SK-N-SH (cell line): ENCODE measurements at regions not wholly inside any gene's neighbourhood (a gene's known extent, or its start where the extent isn't known, plus 50 kb on each side); places are given as distances from the start of the nearest gene placed in this dataset.

Experiments
- CTCF ChIA-PET: fragments of 300-600, 350-600 bp; formaldehyde crosslinking; extraction: SDS; loops from one replicate; lab custom pipeline; 2021; lab: Yijun Ruan, JAX
- POLR2A ChIA-PET: fragments of 350-600 bp; sonication (Branson Sonifier 250); formaldehyde crosslinking; extraction: SDS; loops from one replicate; lab custom pipeline; 2020; ENCODE audit warnings: antibody characterized with exemption, inconsistent platforms; lab: Yijun Ruan, JAX
- DNase-seq: peaks from one replicate; pipeline ENCODE4 v3.0.0; 2012
- H2AFZ ChIP-seq: fragments of 200-600 bp; sonication (generic); 2 replicates; pipeline ENCODE4 v1.8.1; 2016; ENCODE audit warnings: antibody characterized with exemption, mild to moderate bottlenecking, low read depth
- H3F3A ChIP-seq: fragments of 200-600 bp; sonication (generic); replicated peaks from 2 replicates; pipeline ENCODE3; 2016; ENCODE audit warnings: antibody characterized with exemption, mild to moderate bottlenecking; ENCODE audit not compliant: insufficient read depth
- H3K27ac ChIP-seq, 2 experiments: fragments of 200-500 bp in 1 of 2; fragments of 200-600 bp in 1 of 2; sonication (Bioruptor generic) in 1 of 2; sonication (generic), shearing (Covaris generic) in 1 of 2; 2 replicates each; pipeline versions ENCODE4 v1.5.1 to v1.6.1; 2014 to 2016; ENCODE audit warnings: low read depth in 2 of 2, inconsistent platforms in 1 of 2, low read length in 1 of 2, mild to moderate bottlenecking in 1 of 2, mixed read lengths in 1 of 2
- H3K27me3 ChIP-seq: fragments of 200-600 bp; sonication (generic), shearing (Covaris generic); 2 replicates; pipeline ENCODE4 v1.6.1; 2016; ENCODE audit warnings: mixed run types; ENCODE audit not compliant: insufficient read depth
- H3K36me3 ChIP-seq, 2 experiments: fragments of 200-500 bp in 1 of 2; fragments of 200-600 bp in 1 of 2; sonication (Bioruptor generic) in 1 of 2; sonication (generic) in 1 of 2; replicated peaks in 1 of 2; 2 replicates each; pipeline versions ENCODE3 to v1.5.1; 2014 to 2016; ENCODE audit warnings: low read length in 1 of 2, mild to moderate bottlenecking in 1 of 2; ENCODE audit not compliant: insufficient read depth in 2 of 2, control insufficient read depth in 1 of 2
- H3K4me1 ChIP-seq, 2 experiments: fragments of 200-500 bp in 1 of 2; fragments of 200-600 bp in 1 of 2; sonication (Bioruptor generic) in 1 of 2; sonication (generic), shearing (Covaris generic) in 1 of 2; 2 replicates each; pipeline versions ENCODE4 v1.5.1 to v1.6.1; 2014 to 2016; ENCODE audit warnings: low read depth in 1 of 2, low read length in 1 of 2, mixed run types in 1 of 2; ENCODE audit not compliant: insufficient read depth in 2 of 2, control insufficient read depth in 1 of 2
- H3K4me2 ChIP-seq: fragments of 200-600 bp; sonication (generic), shearing (Covaris generic); 2 replicates; pipeline ENCODE4 v1.6.1; 2017; ENCODE audit warnings: mixed run types
- H3K4me3 ChIP-seq, 2 experiments: fragments of 200-500 bp in 1 of 2; fragments of 200-600 bp in 1 of 2; sonication (Bioruptor generic) in 1 of 2; sonication (generic), shearing (Covaris generic) in 1 of 2; 2 replicates each; pipeline versions ENCODE4 v1.5.1 to v1.8.1; 2014 to 2016; ENCODE audit warnings: low read depth in 2 of 2, inconsistent platforms in 1 of 2, low read length in 1 of 2, mild to moderate bottlenecking in 1 of 2, mixed read lengths in 1 of 2, moderate library complexity in 1 of 2
- H3K79me2 ChIP-seq: fragments of 200-600 bp; sonication (generic); 2 replicates; pipeline ENCODE4 v1.8.1; 2017; ENCODE audit warnings: mild to moderate bottlenecking; ENCODE audit not compliant: insufficient read depth
- H3K9ac ChIP-seq: fragments of 200-600 bp; sonication (generic); 2 replicates; pipeline ENCODE4 v1.6.1; 2017; ENCODE audit warnings: mixed run types
- H3K9me2 ChIP-seq: fragments of 200-600 bp; sonication (generic); 2 replicates; pipeline ENCODE4 v1.6.1; 2017; ENCODE audit warnings: mixed run types
- H3K9me3 ChIP-seq: fragments of 200-600 bp; sonication (generic); 2 replicates; pipeline ENCODE4 v1.6.1; 2017; ENCODE audit warnings: mixed run types, mild to moderate bottlenecking, moderate library complexity
- H4K20me1 ChIP-seq: fragments of 200-600 bp; sonication (generic); 2 replicates; pipeline ENCODE4 v1.6.1; 2017; ENCODE audit warnings: mild to moderate bottlenecking, mixed run types; ENCODE audit not compliant: insufficient read depth
- CHD2 ChIP-seq: fragments of 150-350 bp; IDR thresholded peaks from 2 replicates; pipeline ENCODE4 v1.6.1; 2018; ENCODE audit warnings: low read length; ENCODE audit not compliant: partially characterized antibody
- EP300 ChIP-seq, 2 experiments: IDR thresholded peaks; 2 replicates each; pipeline versions ENCODE4 v1.4.0 to v1.6.1; 2012; ENCODE audit warnings: borderline replicate concordance in 1 of 2, low read depth in 1 of 2, low read length in 1 of 2
- FOXM1 ChIP-seq: IDR thresholded peaks from 2 replicates; pipeline ENCODE4 v1.4.0; 2012; ENCODE audit warnings: low read depth, mild to moderate bottlenecking
- GABPA ChIP-seq: IDR thresholded peaks from 2 replicates; pipeline ENCODE4 v1.4.0; 2012; ENCODE audit warnings: low read depth, mild to moderate bottlenecking
- JUND ChIP-seq: IDR thresholded peaks from 2 replicates; pipeline ENCODE4 v1.4.0; 2012
- MEF2A ChIP-seq: IDR thresholded peaks from 2 replicates; pipeline ENCODE4 v1.4.0; 2012; ENCODE audit warnings: low read depth, borderline replicate concordance
- RFX5 ChIP-seq: IDR thresholded peaks from 2 replicates; pipeline ENCODE4 v1.6.1; 2012; ENCODE audit warnings: mild to moderate bottlenecking, improper control_type of control experiment, low read length
- TAF1 ChIP-seq: IDR thresholded peaks from 2 replicates; pipeline ENCODE4 v1.6.1; 2012; ENCODE audit warnings: low read depth, mild to moderate bottlenecking, low read length, moderate library complexity, borderline replicate concordance
- WGBS: methylation state at CpG from one replicate; pipeline ENCODE4 v1.1.6; 2017; ENCODE audit warnings: low lambda C conversion rate; 5-methylcytosine and 5-hydroxymethylcytosine counted together
- TF ChIP-seq, protein P1 (sequence below): fragments of 150-350 bp; IDR thresholded peaks from 2 replicates; pipeline ENCODE4 v1.6.1; 2016; ENCODE audit warnings: mild to moderate bottlenecking, low read depth, low read length
- TF ChIP-seq, protein P2 (sequence below): IDR thresholded peaks from 2 replicates; pipeline ENCODE4; 2012
- TF ChIP-seq, protein P3 (sequence below): fragments of 150-350 bp; IDR thresholded peaks from 2 replicates; pipeline ENCODE4 v1.6.1; 2017; ENCODE audit warnings: antibody characterized with exemption, low read length, low read depth, borderline replicate concordance
- TF ChIP-seq, protein P4 (sequence below): fragments of 200-600 bp; sonication (generic); IDR thresholded peaks from 2 replicates; pipeline ENCODE4 v1.6.1; 2017; ENCODE audit warnings: antibody characterized with exemption, mild to moderate bottlenecking, moderate library complexity

DNA sequence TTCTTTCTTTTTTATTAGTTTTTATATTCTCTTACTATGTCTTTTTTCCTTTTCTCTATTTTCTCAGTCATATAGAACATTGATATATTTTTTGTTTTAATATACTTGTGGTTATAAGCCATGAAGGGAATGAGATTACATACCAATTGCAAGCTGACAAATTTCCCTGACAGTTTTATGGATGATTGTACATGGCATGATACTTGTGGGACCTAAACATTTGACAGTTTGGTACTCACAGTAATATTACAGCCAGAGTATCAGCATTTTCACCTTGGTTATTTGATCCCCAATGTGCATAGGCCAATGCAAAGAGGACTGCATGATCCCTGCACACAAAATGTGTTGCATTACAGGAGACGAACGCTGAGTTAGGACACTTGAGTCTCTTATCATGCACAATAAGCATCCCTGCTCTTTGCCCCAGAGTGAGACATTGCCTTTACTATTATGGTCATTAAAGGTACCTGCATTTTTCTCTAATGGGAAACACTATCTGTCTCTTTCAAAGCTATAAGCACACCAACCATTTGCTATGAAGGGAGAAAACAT, 713.4 kb upstream of the PCDH20 start:
- H3K27me3 ChIP-seq = no peaks in the 10 kb centered on the region
- no peak overlapping the region for H3K4me2 ChIP-seq
- POLR2A ChIA-PET = no interaction called here
- H3K9me2 ChIP-seq = no peaks in the 10 kb centered on the region
- H3K9ac ChIP-seq = no peak overlapping the region
- H3K4me3 ChIP-seq = no peak overlapping the region
- WGBS = 53% methylated on average over 2 of the region's 2 CpGs
- no peak for DNase-seq
- no peaks in the 10 kb centered on the region for H3K4me1 ChIP-seq
- no peaks in the 10 kb centered on the region for H3K79me2 ChIP-seq
- H3F3A ChIP-seq = no peaks in the 10 kb centered on the region
- H4K20me1 ChIP-seq = no peaks in the 10 kb centered on the region
- no peak overlapping the region for H3K27ac ChIP-seq
- CTCF ChIA-PET = no interaction called here
- H3K9me3 ChIP-seq = no peaks in the 10 kb centered on the region
- no peaks in the 10 kb centered on the region for H3K36me3 ChIP-seq
- no peak overlapping the region for H2AFZ ChIP-seq
- TF ChIP-seq JUND = no peak
- TF ChIP-seq RFX5 = no peak
- TF ChIP-seq GABPA = no peak
- TF ChIP-seq EP300 (IDR thresholded peaks at IDR 0.05; ENCODE audit: borderline replicate concordance in 1 of 2, low read depth in 1 of 2, low read length in 1 of 2) = no peak
- no peak for TF ChIP-seq MEF2A
- TF ChIP-seq, protein P1, sequence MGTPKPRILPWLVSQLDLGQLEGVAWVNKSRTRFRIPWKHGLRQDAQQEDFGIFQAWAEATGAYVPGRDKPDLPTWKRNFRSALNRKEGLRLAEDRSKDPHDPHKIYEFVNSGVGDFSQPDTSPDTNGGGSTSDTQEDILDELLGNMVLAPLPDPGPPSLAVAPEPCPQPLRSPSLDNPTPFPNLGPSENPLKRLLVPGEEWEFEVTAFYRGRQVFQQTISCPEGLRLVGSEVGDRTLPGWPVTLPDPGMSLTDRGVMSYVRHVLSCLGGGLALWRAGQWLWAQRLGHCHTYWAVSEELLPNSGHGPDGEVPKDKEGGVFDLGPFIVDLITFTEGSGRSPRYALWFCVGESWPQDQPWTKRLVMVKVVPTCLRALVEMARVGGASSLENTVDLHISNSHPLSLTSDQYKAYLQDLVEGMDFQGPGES = no peak
- no peak for TF ChIP-seq CHD2
- TF ChIP-seq, protein P2, sequence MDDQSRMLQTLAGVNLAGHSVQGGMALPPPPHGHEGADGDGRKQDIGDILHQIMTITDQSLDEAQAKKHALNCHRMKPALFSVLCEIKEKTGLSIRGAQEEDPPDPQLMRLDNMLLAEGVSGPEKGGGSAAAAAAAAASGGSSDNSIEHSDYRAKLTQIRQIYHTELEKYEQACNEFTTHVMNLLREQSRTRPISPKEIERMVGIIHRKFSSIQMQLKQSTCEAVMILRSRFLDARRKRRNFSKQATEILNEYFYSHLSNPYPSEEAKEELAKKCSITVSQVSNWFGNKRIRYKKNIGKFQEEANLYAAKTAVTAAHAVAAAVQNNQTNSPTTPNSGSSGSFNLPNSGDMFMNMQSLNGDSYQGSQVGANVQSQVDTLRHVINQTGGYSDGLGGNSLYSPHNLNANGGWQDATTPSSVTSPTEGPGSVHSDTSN = no peak
- TF ChIP-seq FOXM1 = no peak
- TF ChIP-seq, protein P3, sequence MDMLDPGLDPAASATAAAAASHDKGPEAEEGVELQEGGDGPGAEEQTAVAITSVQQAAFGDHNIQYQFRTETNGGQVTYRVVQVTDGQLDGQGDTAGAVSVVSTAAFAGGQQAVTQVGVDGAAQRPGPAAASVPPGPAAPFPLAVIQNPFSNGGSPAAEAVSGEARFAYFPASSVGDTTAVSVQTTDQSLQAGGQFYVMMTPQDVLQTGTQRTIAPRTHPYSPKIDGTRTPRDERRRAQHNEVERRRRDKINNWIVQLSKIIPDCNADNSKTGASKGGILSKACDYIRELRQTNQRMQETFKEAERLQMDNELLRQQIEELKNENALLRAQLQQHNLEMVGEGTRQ = no peak
- TF ChIP-seq, protein P4, sequence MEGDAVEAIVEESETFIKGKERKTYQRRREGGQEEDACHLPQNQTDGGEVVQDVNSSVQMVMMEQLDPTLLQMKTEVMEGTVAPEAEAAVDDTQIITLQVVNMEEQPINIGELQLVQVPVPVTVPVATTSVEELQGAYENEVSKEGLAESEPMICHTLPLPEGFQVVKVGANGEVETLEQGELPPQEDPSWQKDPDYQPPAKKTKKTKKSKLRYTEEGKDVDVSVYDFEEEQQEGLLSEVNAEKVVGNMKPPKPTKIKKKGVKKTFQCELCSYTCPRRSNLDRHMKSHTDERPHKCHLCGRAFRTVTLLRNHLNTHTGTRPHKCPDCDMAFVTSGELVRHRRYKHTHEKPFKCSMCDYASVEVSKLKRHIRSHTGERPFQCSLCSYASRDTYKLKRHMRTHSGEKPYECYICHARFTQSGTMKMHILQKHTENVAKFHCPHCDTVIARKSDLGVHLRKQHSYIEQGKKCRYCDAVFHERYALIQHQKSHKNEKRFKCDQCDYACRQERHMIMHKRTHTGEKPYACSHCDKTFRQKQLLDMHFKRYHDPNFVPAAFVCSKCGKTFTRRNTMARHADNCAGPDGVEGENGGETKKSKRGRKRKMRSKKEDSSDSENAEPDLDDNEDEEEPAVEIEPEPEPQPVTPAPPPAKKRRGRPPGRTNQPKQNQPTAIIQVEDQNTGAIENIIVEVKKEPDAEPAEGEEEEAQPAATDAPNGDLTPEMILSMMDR = no peak
- TF ChIP-seq, all 33 proteins: peak for 0

DNA sequence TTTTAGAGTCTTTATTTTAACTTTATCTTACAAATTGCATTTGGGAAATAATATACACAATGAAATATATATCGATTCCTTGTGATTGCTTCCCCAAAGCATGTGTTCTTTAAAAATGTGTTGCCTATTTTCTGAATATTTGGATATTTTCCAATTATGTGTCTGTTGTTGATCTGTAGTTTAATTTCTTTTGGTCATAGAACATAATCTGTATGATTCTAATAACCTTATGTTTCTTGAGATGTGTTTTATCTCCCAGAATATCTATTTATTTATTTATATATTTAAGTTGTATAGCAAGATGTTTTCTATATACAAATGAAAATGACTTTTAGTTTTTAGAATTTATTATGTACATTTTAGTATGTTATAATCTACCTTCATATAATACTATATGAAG, 710.8 kb upstream of the PCDH20 start:
- no peaks in the 10 kb centered on the region for H3K27me3 ChIP-seq
- no peak overlapping the region for H3K9ac ChIP-seq
- H2AFZ ChIP-seq = no peak overlapping the region
- no peaks in the 10 kb centered on the region for H3K36me3 ChIP-seq
- H3K4me2 ChIP-seq = no peak overlapping the region
- H3K27ac ChIP-seq = no peak overlapping the region
- H3K4me3 ChIP-seq = no peak overlapping the region
- no peaks in the 10 kb centered on the region for H4K20me1 ChIP-seq
- no peaks in the 10 kb centered on the region; a peak in 1 of 4 replicates for H3K4me1 ChIP-seq
- ChIA-PET POLR2A (no interaction called here), CTCF (no interaction called here)
- no peaks in the 10 kb centered on the region for H3K79me2 ChIP-seq
- no peak for DNase-seq
- TF ChIP-seq TAF1 = no peak
- H3K9me3 ChIP-seq = no peaks in the 10 kb centered on the region
- H3K9me2 ChIP-seq = no peaks in the 10 kb centered on the region
- 63% methylated on average over 1 of the region's 1 CpG for WGBS
- H3F3A ChIP-seq = no peaks in the 10 kb centered on the region
